HG03342 (cell line): ENCODE measurements at regions not wholly inside any gene's neighbourhood (a gene's known extent, or its start where the extent isn't known, plus 50 kb on each side); places are given as distances from the start of the nearest gene placed in this dataset.
A peak's percentile ranks its signal among the peaks of the same experiment; 100 is the strongest.
"Not testable (repeated sequence)": the region's sequence is repeated elsewhere in the genome, so short reads cannot be mapped to it uniquely, and the experiment has no call there.

Experiments used
- ATAC-seq: cut with Tn5 transposase; IDR thresholded peaks from one replicate; pipeline ENCODE4 v1.9.1; 2021; ENCODE audit warnings: mild to moderate bottlenecking, moderate library complexity; ENCODE audit not compliant: unreplicated experiment

- ATAC-seq, result no peak
Measured at GRCh38 chr14:37889087-37889486, 293.7 kb downstream of the TTC6 start.

GRCh38 chr14:37890095-37890494 lies 294.7 kb downstream of the TTC6 start:
- ATAC-seq, result no peak

- not testable (repeated sequence) for ATAC-seq
Measured at GRCh38 chr14:37891500-37891899, 296.1 kb downstream of the TTC6 start.

- no peak for ATAC-seq
Measured at GRCh38 chr14:37894463-37894862, 299.0 kb downstream of the TTC6 start.

- no peak for ATAC-seq
Measured at GRCh38 chr14:37899365-37899764, 303.9 kb downstream of the TTC6 start.

- no peak for ATAC-seq
Measured at GRCh38 chr14:37900561-37900960, 305.1 kb downstream of the TTC6 start.

- no peak for ATAC-seq
Measured at GRCh38 chr14:37901978-37902377, 305.7 kb upstream of the SSTR1 start.

- ATAC-seq, result peak; percentile 49
Measured at GRCh38 chr14:37903343-37904191, 304.1 kb upstream of the SSTR1 start.

GRCh38 chr14:37924622-37925021 lies 283.1 kb upstream of the SSTR1 start:
- no peak for ATAC-seq

GRCh38 chr14:37932008-37932407 lies 275.7 kb upstream of the SSTR1 start:
- ATAC-seq, result no peak

GRCh38 chr14:37932481-37932880 lies 275.2 kb upstream of the SSTR1 start:
- no peak for ATAC-seq

GRCh38 chr14:37936971-37937370 lies 270.7 kb upstream of the SSTR1 start:
- no peak for ATAC-seq

- no peak for ATAC-seq
Measured at GRCh38 chr14:37939442-37940028, 268.2 kb upstream of the SSTR1 start.

- ATAC-seq, result no peak
Measured at GRCh38 chr14:37945959-37946358, 261.7 kb upstream of the SSTR1 start.

- no peak for ATAC-seq
Measured at GRCh38 chr14:37946819-37947218, 260.9 kb upstream of the SSTR1 start.

- no peak for ATAC-seq
Measured at GRCh38 chr14:37948266-37948665, 259.4 kb upstream of the SSTR1 start.

- no peak for ATAC-seq
Measured at GRCh38 chr14:37968664-37969240, 239.0 kb upstream of the SSTR1 start.

- ATAC-seq, result no peak
Measured at GRCh38 chr14:37969511-37969979, 238.2 kb upstream of the SSTR1 start.

- ATAC-seq, result no peak
Measured at GRCh38 chr14:37970696-37971095, 237.0 kb upstream of the SSTR1 start.

- ATAC-seq, result no peak
Measured at GRCh38 chr14:37972941-37973887, 234.5 kb upstream of the SSTR1 start.

- no peak for ATAC-seq
Measured at GRCh38 chr14:37974421-37974820, 233.3 kb upstream of the SSTR1 start.
